Nephron (organoid): ENCODE measurements at regions not wholly inside any gene's neighbourhood (a gene's known extent, or its start where the extent isn't known, plus 50 kb on each side); places are given as distances from the start of the nearest gene placed in this dataset.

ENCODE experiments used
- H3K27ac Mint-ChIP-seq, 3 experiments: 2 replicates each; pipeline ENCODE4 v1.8.0; 2020; ENCODE audit warnings: mixed read lengths in 3 of 3, mild to moderate bottlenecking in 2 of 3, moderate library complexity in 1 of 3
- H3K27me3 Mint-ChIP-seq: 2 replicates; pipeline ENCODE4 v1.8.0; 2021; ENCODE audit warnings: low read depth, mild to moderate bottlenecking, moderate library complexity, mixed read lengths
- H3K36me3 Mint-ChIP-seq: 2 replicates; pipeline ENCODE4 v1.8.0; 2020; ENCODE audit warnings: low read depth, mixed read lengths
- H3K4me1 Mint-ChIP-seq: 2 replicates; pipeline ENCODE4 v1.8.0; 2020; ENCODE audit warnings: mixed read lengths
- H3K4me3 Mint-ChIP-seq, 3 experiments: 2 replicates each; pipeline ENCODE4 v1.8.0; 2020; ENCODE audit warnings: mild to moderate bottlenecking in 3 of 3, mixed read lengths in 3 of 3, moderate library complexity in 2 of 3
- H3K9me3 Mint-ChIP-seq: 2 replicates; pipeline ENCODE4 v1.8.0; 2020; ENCODE audit warnings: mixed read lengths
- TF ChIP-seq, protein P1 (sequence below), 3 experiments: fragments of 200-600 bp; sonication (generic); IDR thresholded peaks; one replicate each; pipeline ENCODE4 v1.5.0; 2021; ENCODE audit warnings: antibody characterized with exemption in 3 of 3; ENCODE audit not compliant: unreplicated experiment in 3 of 3

DNA sequence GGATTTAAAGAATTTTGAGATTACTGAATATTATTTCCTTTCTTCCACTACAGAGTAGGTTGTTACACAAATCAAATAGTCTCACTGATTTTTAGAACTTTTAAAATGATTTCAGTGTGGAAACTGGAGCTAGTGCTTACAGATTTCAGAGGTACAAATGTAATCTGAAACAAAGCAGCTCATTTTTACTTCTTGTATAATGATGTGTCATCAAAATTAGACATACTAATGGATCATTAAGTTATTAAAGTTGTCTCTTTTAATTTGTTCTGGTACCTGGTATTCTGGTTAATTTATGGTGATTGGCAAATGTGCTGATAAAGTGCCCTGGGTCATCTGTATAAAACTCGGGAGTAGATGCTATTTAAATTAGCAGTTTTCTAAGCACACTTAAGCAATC lies 1528.3 kb downstream of the RPA4 start:
- TF ChIP-seq, protein P1, sequence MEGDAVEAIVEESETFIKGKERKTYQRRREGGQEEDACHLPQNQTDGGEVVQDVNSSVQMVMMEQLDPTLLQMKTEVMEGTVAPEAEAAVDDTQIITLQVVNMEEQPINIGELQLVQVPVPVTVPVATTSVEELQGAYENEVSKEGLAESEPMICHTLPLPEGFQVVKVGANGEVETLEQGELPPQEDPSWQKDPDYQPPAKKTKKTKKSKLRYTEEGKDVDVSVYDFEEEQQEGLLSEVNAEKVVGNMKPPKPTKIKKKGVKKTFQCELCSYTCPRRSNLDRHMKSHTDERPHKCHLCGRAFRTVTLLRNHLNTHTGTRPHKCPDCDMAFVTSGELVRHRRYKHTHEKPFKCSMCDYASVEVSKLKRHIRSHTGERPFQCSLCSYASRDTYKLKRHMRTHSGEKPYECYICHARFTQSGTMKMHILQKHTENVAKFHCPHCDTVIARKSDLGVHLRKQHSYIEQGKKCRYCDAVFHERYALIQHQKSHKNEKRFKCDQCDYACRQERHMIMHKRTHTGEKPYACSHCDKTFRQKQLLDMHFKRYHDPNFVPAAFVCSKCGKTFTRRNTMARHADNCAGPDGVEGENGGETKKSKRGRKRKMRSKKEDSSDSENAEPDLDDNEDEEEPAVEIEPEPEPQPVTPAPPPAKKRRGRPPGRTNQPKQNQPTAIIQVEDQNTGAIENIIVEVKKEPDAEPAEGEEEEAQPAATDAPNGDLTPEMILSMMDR (IDR thresholded peaks at IDR 0.05; ENCODE audit: unreplicated experiment in 3 of 3): no peak
- Mint-ChIP-seq H3K4me1 (no peaks in the 10 kb centered on the region), H3K27ac (no peak overlapping the region), H3K4me3 (no peak overlapping the region), H3K27me3 (no peaks in the 10 kb centered on the region), H3K36me3 (no peaks in the 10 kb centered on the region), H3K9me3 (peaks cover 4% of the 10 kb centered on the region)

- Mint-ChIP-seq H3K4me3 (no peak overlapping the region), H3K4me1 (no peaks in the 10 kb centered on the region), H3K27me3 (no peaks in the 10 kb centered on the region), H3K27ac (no peak overlapping the region), H3K9me3 (no peaks in the 10 kb centered on the region), H3K36me3 (no peaks in the 10 kb centered on the region)
- TF ChIP-seq, protein P1 (IDR thresholded peaks at IDR 0.05; ENCODE audit: unreplicated experiment in 3 of 3): no peak
These were observed 1538.8 kb downstream of the RPA4 start for GRCh38 chrX:98422536-98422935.

DNA sequence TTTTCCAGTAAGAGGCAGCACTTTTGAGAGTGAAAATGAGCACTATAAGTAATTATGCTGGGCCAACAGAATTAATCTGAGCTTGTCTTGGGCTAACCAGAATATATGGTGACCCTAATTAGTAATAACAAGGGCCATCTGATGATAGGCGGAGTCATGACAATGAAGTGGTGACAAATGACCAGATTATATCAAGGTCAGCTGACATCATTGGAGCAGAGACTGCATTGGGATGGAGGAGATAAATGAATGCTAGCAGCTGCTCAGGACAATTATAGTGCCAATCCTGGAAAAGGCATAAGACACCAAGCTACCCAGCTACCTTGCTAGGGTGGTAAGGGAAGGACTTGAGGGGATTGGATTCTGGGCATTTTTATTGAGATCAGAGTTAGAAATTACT lies 1548.7 kb downstream of the RPA4 start:
- Mint-ChIP-seq H3K27me3 (no peaks in the 10 kb centered on the region), H3K36me3 (no peaks in the 10 kb centered on the region), H3K4me3 (no peak overlapping the region), H3K4me1 (peaks cover 10% of the 10 kb centered on the region), H3K27ac (no peak overlapping the region), H3K9me3 (no peaks in the 10 kb centered on the region)
- TF ChIP-seq, protein P1 (IDR thresholded peaks at IDR 0.05; ENCODE audit: unreplicated experiment in 3 of 3): no peak

DNA sequence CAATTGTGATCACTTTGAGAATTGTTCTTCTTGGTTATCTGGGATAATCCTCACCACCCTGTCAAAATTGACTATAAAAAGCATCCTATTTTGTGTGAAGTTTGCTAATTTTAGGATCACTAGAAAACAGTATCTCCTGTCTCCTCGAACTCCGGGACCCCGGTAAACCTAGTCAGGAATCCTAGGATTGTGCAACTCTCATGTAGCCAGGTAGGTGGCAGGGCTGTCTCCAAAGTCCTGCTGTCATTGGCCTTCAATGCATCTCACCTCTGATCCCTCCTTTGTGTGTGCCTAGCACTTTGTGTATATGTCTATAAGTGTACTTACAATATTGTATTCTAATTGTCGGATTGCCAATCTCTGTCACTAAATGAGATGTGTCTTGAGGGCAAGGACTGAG lies 1564.8 kb downstream of the RPA4 start:
- Mint-ChIP-seq H3K36me3 (no peaks in the 10 kb centered on the region), H3K4me3 (no peak overlapping the region)
- TF ChIP-seq, protein P1 (IDR thresholded peaks at IDR 0.05; ENCODE audit: unreplicated experiment in 3 of 3): no peak

GRCh38 chrX:98452456-98452855 lies 1568.7 kb downstream of the RPA4 start:
- Mint-ChIP-seq H3K27me3 (no peaks in the 10 kb centered on the region), H3K36me3 (no peaks in the 10 kb centered on the region), H3K27ac (no peak overlapping the region), H3K9me3 (no peaks in the 10 kb centered on the region), H3K4me1 (no peaks in the 10 kb centered on the region), H3K4me3 (no peak overlapping the region)
- TF ChIP-seq, protein P1 (IDR thresholded peaks at IDR 0.05; ENCODE audit: unreplicated experiment in 3 of 3): no peak

More for the DNA sequence above, 1564.8 kb downstream of the RPA4 start:
- Mint-ChIP-seq H3K27ac (no peak overlapping the region), H3K9me3 (peaks cover 14% of the 10 kb centered on the region), H3K27me3 (no peaks in the 10 kb centered on the region), H3K4me1 (no peaks in the 10 kb centered on the region)

DNA sequence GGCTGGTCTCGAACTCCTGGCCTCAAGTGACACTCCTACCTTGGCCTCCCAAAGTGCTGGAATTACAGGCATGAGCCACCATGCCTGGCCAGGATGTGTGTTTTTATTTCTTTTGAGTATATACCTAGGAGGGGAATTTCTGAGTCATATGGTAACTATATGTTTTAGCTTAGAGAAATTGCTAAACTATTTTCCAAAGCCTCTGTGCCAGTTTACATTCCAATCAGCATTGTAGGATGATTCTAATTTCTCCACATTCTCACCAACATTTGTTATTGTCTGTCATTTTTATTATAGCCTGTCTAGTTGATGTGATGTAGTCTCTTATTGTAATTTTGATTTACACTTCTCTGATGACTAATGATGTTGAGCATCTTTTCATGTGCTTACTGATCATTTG lies 1576.0 kb downstream of the RPA4 start:
- no peaks in the 10 kb centered on the region for H3K36me3 Mint-ChIP-seq
- no peak overlapping the region for H3K27ac Mint-ChIP-seq
- H3K27me3 Mint-ChIP-seq: no peaks in the 10 kb centered on the region
- TF ChIP-seq, protein P1 (IDR thresholded peaks at IDR 0.05; ENCODE audit: unreplicated experiment in 3 of 3): no peak
- no peaks in the 10 kb centered on the region for H3K4me1 Mint-ChIP-seq
- no peaks in the 10 kb centered on the region for H3K9me3 Mint-ChIP-seq
- no peak overlapping the region for H3K4me3 Mint-ChIP-seq
